Mucosa of rectum (tissue), 2 donors: ENCODE measurements at regions not wholly inside any gene's neighbourhood (a gene's known extent, or its start where the extent isn't known, plus 50 kb on each side); places are given as distances from the start of the nearest gene placed in this dataset.

Experiments
- H3K27ac ChIP-seq, 2 donors: one replicate each; pipeline ENCODE4 v1.7.0; 2013; ENCODE audit warnings: inconsistent platforms in 2 of 2, low read depth in 2 of 2, low read length in 2 of 2
- H3K27me3 ChIP-seq, 2 donors: one replicate each; pipeline ENCODE4 v1.7.0; 2013; ENCODE audit warnings: low read length in 2 of 2; ENCODE audit not compliant: control insufficient read depth in 2 of 2, insufficient read depth in 2 of 2
- H3K36me3 ChIP-seq, 2 donors: one replicate each; pipeline ENCODE4 v1.7.0; 2013; ENCODE audit warnings: low read length in 2 of 2; ENCODE audit not compliant: control insufficient read depth in 2 of 2, insufficient read depth in 2 of 2
- H3K4me1 ChIP-seq, 2 donors: one replicate each; pipeline ENCODE4 v1.7.0; 2013; ENCODE audit warnings: low read length in 2 of 2, mild to moderate bottlenecking in 1 of 2; ENCODE audit not compliant: control insufficient read depth in 2 of 2, insufficient read depth in 2 of 2
- H3K4me3 ChIP-seq, 2 donors: one replicate each; pipeline ENCODE4 v1.7.0; 2013; ENCODE audit warnings: low read length in 2 of 2
- H3K9ac ChIP-seq, 2 donors: one replicate each; pipeline ENCODE4 v1.7.0; 2013; ENCODE audit warnings: low read length in 2 of 2, low read depth in 1 of 2, mild to moderate bottlenecking in 1 of 2
- H3K9me3 ChIP-seq, 2 donors: one replicate each; pipeline ENCODE4 v1.7.0; 2013; ENCODE audit warnings: low read length in 2 of 2; ENCODE audit not compliant: control insufficient read depth in 2 of 2
- donor health status: healthy.
- donor health status: Normal muscosa, but diverticular disease.

GRCh38 chr2:128391679-128392078 is 73.0 kb upstream of the HS6ST1 start:
- peak overlapping the region in 1 of 2 donors; percentile 26 for H3K4me3 ChIP-seq
- H3K27ac ChIP-seq, result no peak overlapping the region
- no peaks in the 10 kb centered on the region for H3K36me3 ChIP-seq
- H3K27me3 ChIP-seq, result no peaks in the 10 kb centered on the region
- H3K9me3 ChIP-seq, result no peaks in the 10 kb centered on the region
- H3K4me1 ChIP-seq, result no peaks in the 10 kb centered on the region
- H3K9ac ChIP-seq, result no peak overlapping the region

- Histone ChIP-seq H3K36me3 (no peaks in the 10 kb centered on the region), H3K4me3 (no peak overlapping the region), H3K9me3 (no peaks in the 10 kb centered on the region), H3K27me3 (no peaks in the 10 kb centered on the region), H3K9ac (no peak overlapping the region), H3K4me1 (no peaks in the 10 kb centered on the region), H3K27ac (no peak overlapping the region)
These were observed 73.5 kb upstream of the HS6ST1 start for GRCh38 chr2:128392207-128392606.

GRCh38 chr2:128394007-128394730 is 75.5 kb upstream of the HS6ST1 start:
- H3K36me3 ChIP-seq, result no peaks in the 10 kb centered on the region
- H3K27ac ChIP-seq, result no peak overlapping the region
- no peaks in the 10 kb centered on the region for H3K27me3 ChIP-seq
- H3K9me3 ChIP-seq, result no peaks in the 10 kb centered on the region
- H3K9ac ChIP-seq, result no peak overlapping the region
- H3K4me1 ChIP-seq, result no peaks in the 10 kb centered on the region
- no peak overlapping the region for H3K4me3 ChIP-seq

DNA sequence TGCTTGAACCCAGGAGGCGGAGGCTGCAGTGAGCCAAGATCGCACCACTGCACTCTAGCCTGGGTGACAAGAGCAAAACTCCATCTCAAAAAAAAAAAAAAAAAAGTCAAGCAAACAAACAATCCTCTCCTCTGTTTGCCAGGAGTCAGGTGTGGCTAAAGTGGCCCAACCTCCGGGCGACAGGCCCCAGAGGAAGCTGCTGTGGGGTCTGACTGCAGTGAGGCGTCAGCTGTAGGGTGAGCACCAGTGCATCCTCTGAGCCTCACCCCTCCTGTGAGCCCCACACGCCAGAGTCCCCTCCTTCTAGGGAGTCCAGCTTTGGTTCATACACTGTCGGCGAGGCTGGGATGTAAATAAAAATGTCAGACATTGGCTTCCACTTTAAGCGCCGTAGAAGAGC is 76.5 kb upstream of the HS6ST1 start:
- Histone ChIP-seq H3K36me3 (no peaks in the 10 kb centered on the region), H3K27ac (no peak overlapping the region), H3K4me1 (no peaks in the 10 kb centered on the region)

GRCh38 chr2:128395640-128396499 is 77.2 kb upstream of the HS6ST1 start:
- Histone ChIP-seq H3K36me3 (no peaks in the 10 kb centered on the region), H3K4me3 (no peak overlapping the region), H3K27me3 (no peaks in the 10 kb centered on the region), H3K9ac (no peak overlapping the region), H3K9me3 (no peaks in the 10 kb centered on the region), H3K27ac (no peak overlapping the region), H3K4me1 (no peaks in the 10 kb centered on the region)

More for the DNA sequence above, 76.5 kb upstream of the HS6ST1 start:
- H3K9ac ChIP-seq, result no peak overlapping the region
- H3K9me3 ChIP-seq, result no peaks in the 10 kb centered on the region
- no peak overlapping the region for H3K4me3 ChIP-seq
- no peaks in the 10 kb centered on the region for H3K27me3 ChIP-seq

- H3K9me3 ChIP-seq, result no peaks in the 10 kb centered on the region
- no peak overlapping the region for H3K27ac ChIP-seq
- no peaks in the 10 kb centered on the region for H3K36me3 ChIP-seq
These were observed 77.8 kb upstream of the HS6ST1 start for GRCh38 chr2:128396500-128396891.

GRCh38 chr2:128396946-128397345 is 78.3 kb upstream of the HS6ST1 start:
- H3K4me3 ChIP-seq, result no peak overlapping the region
- no peak overlapping the region for H3K27ac ChIP-seq
- no peaks in the 10 kb centered on the region for H3K27me3 ChIP-seq
- H3K9ac ChIP-seq, result no peak overlapping the region
- no peaks in the 10 kb centered on the region for H3K9me3 ChIP-seq
- no peaks in the 10 kb centered on the region for H3K4me1 ChIP-seq
- H3K36me3 ChIP-seq, result no peaks in the 10 kb centered on the region

More at GRCh38 chr2:128396500-128396891, 77.8 kb upstream of the HS6ST1 start:
- no peaks in the 10 kb centered on the region for H3K4me1 ChIP-seq
- H3K4me3 ChIP-seq, result no peak overlapping the region
- H3K9ac ChIP-seq, result no peak overlapping the region
- H3K27me3 ChIP-seq, result no peaks in the 10 kb centered on the region

GRCh38 chr2:128399256-128399655 is 80.6 kb upstream of the HS6ST1 start:
- no peak overlapping the region for H3K27ac ChIP-seq
- H3K4me3 ChIP-seq, result no peak overlapping the region
- no peaks in the 10 kb centered on the region for H3K36me3 ChIP-seq
- no peak overlapping the region for H3K9ac ChIP-seq
- no peaks in the 10 kb centered on the region for H3K27me3 ChIP-seq
- H3K9me3 ChIP-seq, result no peaks in the 10 kb centered on the region
- no peaks in the 10 kb centered on the region for H3K4me1 ChIP-seq

DNA sequence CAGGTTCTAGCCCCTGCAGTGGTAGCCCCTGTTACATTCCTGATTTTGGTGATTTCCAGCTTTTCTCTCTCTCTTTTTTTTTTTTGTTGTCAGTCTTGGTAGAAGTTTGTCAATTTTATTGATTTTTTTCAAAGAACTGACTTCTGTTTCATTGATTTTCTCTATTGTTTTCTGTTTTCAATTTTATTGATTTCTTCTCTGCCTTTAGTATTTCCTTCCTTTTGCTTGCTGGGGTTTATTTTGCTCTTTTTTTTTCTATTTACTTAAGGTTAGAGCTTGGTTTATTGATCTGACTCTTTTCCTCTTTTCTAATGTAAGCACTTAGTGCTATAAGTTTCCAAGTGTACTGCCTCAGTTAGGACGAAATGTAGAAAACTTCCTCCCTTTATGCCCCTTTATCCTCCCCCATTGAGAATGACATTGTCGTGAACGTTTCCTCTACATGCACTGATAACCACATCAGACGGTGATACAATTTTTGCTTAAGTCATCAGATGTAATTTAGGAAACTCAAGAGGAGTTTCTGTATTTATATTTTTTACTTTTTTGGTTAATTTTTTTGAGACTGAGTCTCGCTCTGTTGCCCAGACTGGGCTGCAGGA is 81.1 kb upstream of the HS6ST1 start:
- H3K9ac ChIP-seq, result no peak overlapping the region
- no peak overlapping the region for H3K27ac ChIP-seq
- H3K4me1 ChIP-seq, result no peaks in the 10 kb centered on the region
- H3K4me3 ChIP-seq, result no peak overlapping the region
- no peaks in the 10 kb centered on the region for H3K36me3 ChIP-seq
- no peaks in the 10 kb centered on the region for H3K9me3 ChIP-seq
- no peaks in the 10 kb centered on the region for H3K27me3 ChIP-seq

DNA sequence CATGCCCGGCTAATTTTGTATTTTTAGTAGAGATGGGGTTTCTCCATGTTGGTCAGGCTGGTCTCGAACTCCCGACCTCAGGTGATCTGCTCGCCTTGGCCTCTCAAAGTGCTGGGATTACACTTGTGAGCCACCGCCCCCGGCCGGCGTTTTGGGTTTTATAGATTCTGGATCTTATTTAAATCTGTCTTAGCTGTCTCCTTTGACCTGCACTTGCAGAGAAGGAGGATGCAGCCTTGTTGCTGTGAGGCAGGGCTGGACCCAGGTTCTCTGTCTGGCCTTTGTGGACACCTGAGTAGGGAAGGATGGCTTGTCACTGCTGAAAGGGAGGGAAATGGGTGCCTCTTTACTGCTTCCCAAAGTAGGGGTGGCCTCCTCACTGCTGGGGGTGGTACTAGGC is 83.0 kb upstream of the HS6ST1 start:
- H3K36me3 ChIP-seq, result no peaks in the 10 kb centered on the region
- peaks cover 0 to 2% of the 10 kb centered on the region in 2 donors for H3K27me3 ChIP-seq
- H3K9ac ChIP-seq, result no peak overlapping the region
- no peak overlapping the region for H3K4me3 ChIP-seq
- no peak overlapping the region for H3K27ac ChIP-seq
- no peaks in the 10 kb centered on the region for H3K9me3 ChIP-seq
- no peaks in the 10 kb centered on the region for H3K4me1 ChIP-seq
